Upper lobe of right lung (tissue), 1 donor: ENCODE measurements at regions not wholly inside any gene's neighbourhood (a gene's known extent, or its start where the extent isn't known, plus 50 kb on each side); places are given as distances from the start of the nearest gene placed in this dataset.

ENCODE experiments used
- ATAC-seq: fragments of 200-7000 bp; cut with Tn5 transposase; one replicate; pipeline ENCODE4 v1.9.1; 2020; ENCODE audit warnings: mild to moderate bottlenecking, moderate library complexity
- DNase-seq: peaks from one replicate; pipeline ENCODE4 v3.0.0-alpha.2; 2020
- H3K27ac ChIP-seq: fragments of 200-600 bp; one replicate; pipeline ENCODE4 v1.8.0; 2022
- H3K27me3 ChIP-seq: fragments of 200-600 bp; one replicate; pipeline ENCODE4 v1.8.0; 2022; ENCODE audit warnings: mild to moderate bottlenecking
- H3K36me3 ChIP-seq: fragments of 200-600 bp; one replicate; pipeline ENCODE4 v1.8.0; 2022
- H3K4me1 ChIP-seq: fragments of 200-600 bp; one replicate; pipeline ENCODE4 v1.8.0; 2022
- H3K4me3 ChIP-seq: fragments of 200-600 bp; one replicate; pipeline ENCODE4 v1.8.0; 2022; ENCODE audit warnings: mild to moderate bottlenecking
- H3K9me3 ChIP-seq: fragments of 200-600 bp; one replicate; pipeline ENCODE4 v1.8.0; 2022
- CTCF ChIP-seq: fragments of 200-600 bp; IDR thresholded peaks from one replicate; pipeline ENCODE4 v1.8.0; 2022; ENCODE audit warnings: antibody characterized with exemption
- intact Hi-C: fragments of 100-400 bp; cut with DNase I; formaldehyde crosslinking; loops from one replicate; pipeline ENCODE4 v1.11.0; 2022
- donor health status: DM: no; HTN: yes; CAD: no; lungs with severe emphysema.

GRCh38 chr14:25132732-25133422, 82.9 kb upstream of the STXBP6 start:
- peaks cover 4% of the 10 kb centered on the region for H3K4me1 ChIP-seq
- intact Hi-C loops = no loop called here
- no peaks in the 10 kb centered on the region for H3K36me3 ChIP-seq
- peak; percentile 90 for TF ChIP-seq CTCF
- no peak overlapping the region for H3K4me3 ChIP-seq
- H3K27me3 ChIP-seq = peaks cover 9% of the 10 kb centered on the region
- DNase-seq (peak; percentile 71), ATAC-seq (peak; percentile 99)
- H3K27ac ChIP-seq = no peak overlapping the region
- no peaks in the 10 kb centered on the region for H3K9me3 ChIP-seq

- no peak overlapping the region for H3K27ac ChIP-seq
- no peak for TF ChIP-seq CTCF
- peaks cover 4% of the 10 kb centered on the region for H3K4me1 ChIP-seq
- ATAC-seq = no peak
- intact Hi-C loops = no loop called here
- no peaks in the 10 kb centered on the region for H3K36me3 ChIP-seq
- H3K9me3 ChIP-seq = no peaks in the 10 kb centered on the region
- no peak for DNase-seq
- H3K27me3 ChIP-seq = peaks cover 9% of the 10 kb centered on the region
- no peak overlapping the region for H3K4me3 ChIP-seq
Observed at GRCh38 chr14:25132094-25132493, 82.1 kb upstream of the STXBP6 start.

DNA sequence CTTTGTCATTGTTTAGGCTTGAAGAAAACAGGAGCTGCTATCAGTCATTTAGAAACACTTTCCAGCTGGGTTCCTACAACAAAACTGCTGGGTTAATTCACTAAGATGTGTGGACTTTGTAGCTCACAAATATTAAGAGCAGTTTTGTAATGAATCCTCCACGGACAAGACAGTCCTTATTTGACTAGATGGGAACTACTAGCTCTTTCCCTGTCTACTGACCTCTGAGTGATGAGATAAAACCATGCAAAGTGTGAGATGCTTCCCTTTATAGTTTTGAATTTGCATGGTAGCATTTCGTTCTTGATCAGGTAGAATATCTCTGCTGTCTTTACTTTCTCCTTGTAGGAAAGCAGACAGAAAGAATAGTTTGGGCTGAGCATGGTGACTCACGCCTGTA, 72.9 kb upstream of the STXBP6 start:
- Histone ChIP-seq H3K36me3 (no peaks in the 10 kb centered on the region), H3K4me3 (no peak overlapping the region), H3K4me1 (no peaks in the 10 kb centered on the region), H3K27ac (no peak overlapping the region), H3K27me3 (no peaks in the 10 kb centered on the region), H3K9me3 (no peaks in the 10 kb centered on the region)
- TF ChIP-seq CTCF = no peak
- DNase-seq (no peak), ATAC-seq (no peak)
- intact Hi-C loops = no loop called here

DNA sequence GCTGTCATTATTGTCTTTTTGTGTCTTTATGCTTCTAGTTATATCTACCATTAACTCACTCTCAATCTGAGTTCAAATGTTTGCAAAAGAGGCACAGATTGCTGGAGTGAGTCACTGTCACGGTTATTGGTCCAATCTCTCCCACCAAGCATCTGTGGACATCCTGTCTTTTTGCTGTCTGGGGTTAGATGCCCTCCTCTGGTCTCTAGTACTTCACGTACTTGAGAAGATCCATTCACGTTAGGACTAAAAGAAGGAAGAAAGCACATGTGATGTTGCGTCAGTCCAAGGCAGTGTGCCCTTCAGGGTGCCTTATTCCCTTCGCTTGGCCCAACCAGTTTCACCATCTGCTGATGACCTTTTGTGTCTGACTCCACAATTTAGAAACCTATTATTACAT, 72.3 kb upstream of the STXBP6 start:
- Histone ChIP-seq H3K4me1 (no peaks in the 10 kb centered on the region), H3K27me3 (no peaks in the 10 kb centered on the region), H3K9me3 (no peaks in the 10 kb centered on the region), H3K27ac (no peak overlapping the region), H3K4me3 (no peak overlapping the region), H3K36me3 (no peaks in the 10 kb centered on the region)
- ATAC-seq (no peak), DNase-seq (no peak)
- TF ChIP-seq CTCF = no peak
- intact Hi-C loops = no loop called here

GRCh38 chr14:25121337-25122129, 71.6 kb upstream of the STXBP6 start:
- no peaks in the 10 kb centered on the region for H3K36me3 ChIP-seq
- no peaks in the 10 kb centered on the region for H3K4me1 ChIP-seq
- DNase-seq (no peak), ATAC-seq (no peak)
- H3K4me3 ChIP-seq = no peak overlapping the region
- no peaks in the 10 kb centered on the region for H3K9me3 ChIP-seq
- intact Hi-C loops = no loop called here
- no peak overlapping the region for H3K27ac ChIP-seq
- no peaks in the 10 kb centered on the region for H3K27me3 ChIP-seq
- no peak for TF ChIP-seq CTCF
